WTC11 (cell line): ENCODE measurements at regions not wholly inside any gene's neighbourhood (a gene's known extent, or its start where the extent isn't known, plus 50 kb on each side); places are given as distances from the start of the nearest gene placed in this dataset.

Experiments used
- CBFB ChIP-seq: sonication (generic); formaldehyde crosslinking; IDR thresholded peaks from 2 replicates; pipeline ENCODE4 v1.8.1; 2022; ENCODE audit warnings: mild to moderate bottlenecking, low read depth, missing genetic modification reagents
- CTCF ChIP-seq: fragments of 200-600 bp; IDR thresholded peaks from 2 replicates; pipeline ENCODE4 v1.8.0; 2022; ENCODE audit warnings: antibody characterized with exemption
- ELF4 ChIP-seq: sonication (generic); formaldehyde crosslinking; IDR thresholded peaks from 2 replicates; pipeline ENCODE4 v1.8.1; 2022; ENCODE audit warnings: low read depth, mild to moderate bottlenecking, moderate library complexity, missing genetic modification reagents
- ESRRA ChIP-seq: sonication (generic); formaldehyde crosslinking; IDR thresholded peaks from 2 replicates; pipeline ENCODE4 v1.8.1; 2022; ENCODE audit warnings: mild to moderate bottlenecking, missing genetic modification reagents, borderline replicate concordance
- MAX ChIP-seq: sonication (generic); formaldehyde crosslinking; IDR thresholded peaks from 2 replicates; pipeline ENCODE4 v1.8.0; 2022; ENCODE audit warnings: mild to moderate bottlenecking, missing genetic modification reagents
- NR1H2 ChIP-seq: sonication (generic); formaldehyde crosslinking; IDR thresholded peaks from 2 replicates; pipeline ENCODE4 v1.9.0; 2021; ENCODE audit warnings: mild to moderate bottlenecking, moderate library complexity, missing genetic modification reagents
- NR2C2 ChIP-seq: sonication (generic); formaldehyde crosslinking; IDR thresholded peaks from 2 replicates; pipeline ENCODE4 v1.8.0; 2022; ENCODE audit warnings: mild to moderate bottlenecking, missing genetic modification reagents
- USF2 ChIP-seq: sonication (generic); formaldehyde crosslinking; IDR thresholded peaks from 2 replicates; pipeline ENCODE4 v1.8.1; 2023; ENCODE audit warnings: mild to moderate bottlenecking, missing genetic modification reagents, moderate library complexity
- ZBTB43 ChIP-seq: sonication (generic); formaldehyde crosslinking; IDR thresholded peaks from 2 replicates; pipeline ENCODE4 v1.8.1; 2023; ENCODE audit warnings: mild to moderate bottlenecking, missing genetic modification reagents
- ZNF219 ChIP-seq: sonication (generic); formaldehyde crosslinking; IDR thresholded peaks from 2 replicates; pipeline ENCODE4 v1.8.0; 2023; ENCODE audit warnings: missing genetic modification reagents, mild to moderate bottlenecking, borderline replicate concordance
- ZNF232 ChIP-seq: sonication (generic); formaldehyde crosslinking; IDR thresholded peaks from 2 replicates; pipeline ENCODE4 v1.8.0; 2022; ENCODE audit warnings: mild to moderate bottlenecking, missing genetic modification reagents
- ZNF317 ChIP-seq: sonication (generic); formaldehyde crosslinking; IDR thresholded peaks from 2 replicates; pipeline ENCODE4 v1.8.1; 2023; ENCODE audit warnings: low read depth, mild to moderate bottlenecking, moderate library complexity, missing genetic modification reagents, borderline replicate concordance
- ZNF671 ChIP-seq: fragments of 250-450 bp; sonication (Bioruptor Pico); IDR thresholded peaks from 2 replicates; pipeline ENCODE4 v1.8.0; 2021; ENCODE audit warnings: mild to moderate bottlenecking

GRCh38 chr6:165109011-165109410 lies 200.4 kb downstream of the C6orf118 start:
- TF ChIP-seq USF2 (CRISPR knock-in tag) = no peak
- no peak for TF ChIP-seq ZNF671
- TF ChIP-seq ZBTB43 (CRISPR knock-in tag) = no peak
- no peak for TF ChIP-seq CTCF
- no peak for TF ChIP-seq ESRRA (CRISPR knock-in tag)
- TF ChIP-seq ZNF317 (CRISPR knock-in tag) = no peak
- TF ChIP-seq NR1H2 (CRISPR knock-in tag) = no peak
- no peak for TF ChIP-seq ELF4 (CRISPR knock-in tag)
- TF ChIP-seq MAX (CRISPR knock-in tag) = no peak
- no peak for TF ChIP-seq ZNF232 (CRISPR knock-in tag)
- TF ChIP-seq CBFB (CRISPR knock-in tag) = no peak
- TF ChIP-seq NR2C2 (CRISPR knock-in tag) = no peak
- TF ChIP-seq ZNF219 (CRISPR knock-in tag) = no peak
